ENCODE measurements at regions not wholly inside any gene's neighbourhood (a gene's known extent, or its start where the extent isn't known, plus 50 kb on each side); places are given as distances from the start of the nearest gene placed in this dataset.

- TF ChIP-seq, protein P1, sequence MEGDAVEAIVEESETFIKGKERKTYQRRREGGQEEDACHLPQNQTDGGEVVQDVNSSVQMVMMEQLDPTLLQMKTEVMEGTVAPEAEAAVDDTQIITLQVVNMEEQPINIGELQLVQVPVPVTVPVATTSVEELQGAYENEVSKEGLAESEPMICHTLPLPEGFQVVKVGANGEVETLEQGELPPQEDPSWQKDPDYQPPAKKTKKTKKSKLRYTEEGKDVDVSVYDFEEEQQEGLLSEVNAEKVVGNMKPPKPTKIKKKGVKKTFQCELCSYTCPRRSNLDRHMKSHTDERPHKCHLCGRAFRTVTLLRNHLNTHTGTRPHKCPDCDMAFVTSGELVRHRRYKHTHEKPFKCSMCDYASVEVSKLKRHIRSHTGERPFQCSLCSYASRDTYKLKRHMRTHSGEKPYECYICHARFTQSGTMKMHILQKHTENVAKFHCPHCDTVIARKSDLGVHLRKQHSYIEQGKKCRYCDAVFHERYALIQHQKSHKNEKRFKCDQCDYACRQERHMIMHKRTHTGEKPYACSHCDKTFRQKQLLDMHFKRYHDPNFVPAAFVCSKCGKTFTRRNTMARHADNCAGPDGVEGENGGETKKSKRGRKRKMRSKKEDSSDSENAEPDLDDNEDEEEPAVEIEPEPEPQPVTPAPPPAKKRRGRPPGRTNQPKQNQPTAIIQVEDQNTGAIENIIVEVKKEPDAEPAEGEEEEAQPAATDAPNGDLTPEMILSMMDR (conservative IDR thresholded peaks at IDR 0.05 in 1 of 2, IDR thresholded peaks at IDR 0.05 in 1 of 2; ENCODE audit: low read depth in 1 of 2, low read length in 2 of 2) = no peak
- TF ChIP-seq EZH2 (IDR thresholded peaks at IDR 0.05; ENCODE audit: low read length, missing control alignments) = no peak
Measured at GRCh38 chr2:41377837-41378236, 670.0 kb upstream of the PKDCC start.

Measured in fibroblast of lung (primary cell).